Activated CD4-positive, alpha-beta T cell treated with anti-CD3 and anti-CD28 coated beads for 4 hours (primary cell): ENCODE measurements at regions not wholly inside any gene's neighbourhood (a gene's known extent, or its start where the extent isn't known, plus 50 kb on each side); places are given as distances from the start of the nearest gene placed in this dataset.
A peak's percentile ranks its signal among the peaks of the same experiment; 100 is the strongest.
"Not testable (repeated sequence)": the region's sequence is repeated elsewhere in the genome, so short reads cannot be mapped to it uniquely, and the experiment has no call there.

ENCODE experiments used
- DNase-seq, 2 donors: peaks; one replicate each; pipeline ENCODE4 v3.0.0-alpha.2; 2020

GRCh38 chr15:92705764-92706163 lies 50.2 kb upstream of the FAM174B start:
- DNase-seq, result no peak

GRCh38 chr15:92706201-92706600 lies 50.6 kb upstream of the FAM174B start:
- DNase-seq, result no peak

GRCh38 chr15:92707880-92708551 lies 52.4 kb upstream of the FAM174B start:
- no peak for DNase-seq

GRCh38 chr15:92708635-92709034 lies 53.1 kb upstream of the FAM174B start:
- no peak for DNase-seq

GRCh38 chr15:92709110-92709790 lies 53.7 kb upstream of the FAM174B start:
- no peak for DNase-seq

GRCh38 chr15:92711457-92711831 lies 55.9 kb upstream of the FAM174B start:
- no peak for DNase-seq

- no peak for DNase-seq
Observed at GRCh38 chr15:92714077-92714476, 58.5 kb upstream of the FAM174B start.

GRCh38 chr15:92714477-92715401 lies 59.2 kb upstream of the FAM174B start:
- DNase-seq, result peak; percentile 63 to 80

- no peak for DNase-seq
Observed at GRCh38 chr15:92715758-92716157, 60.2 kb upstream of the FAM174B start.

GRCh38 chr15:92719021-92719420 lies 63.4 kb upstream of the FAM174B start:
- DNase-seq, result no peak

- no peak for DNase-seq
Observed at GRCh38 chr15:92724144-92724543, 68.6 kb upstream of the FAM174B start.

- DNase-seq, result no peak
Observed at GRCh38 chr15:92725171-92725570, 69.6 kb upstream of the FAM174B start.

- DNase-seq, result no peak
Observed at GRCh38 chr15:92728266-92728665, 72.7 kb upstream of the FAM174B start.

- DNase-seq, result no peak
Observed at GRCh38 chr15:92733090-92733933, 77.7 kb upstream of the FAM174B start.

GRCh38 chr15:92733934-92734521 lies 78.5 kb upstream of the FAM174B start:
- DNase-seq, result no peak

GRCh38 chr15:92739246-92739645 lies 83.7 kb upstream of the FAM174B start:
- DNase-seq, result not testable (repeated sequence)

- no peak for DNase-seq
Observed at GRCh38 chr15:92745845-92746271, 90.3 kb upstream of the FAM174B start.

- no peak for DNase-seq
Observed at GRCh38 chr15:92747047-92747446, 91.5 kb upstream of the FAM174B start.

- no peak for DNase-seq
Observed at GRCh38 chr15:92749216-92749615, 93.6 kb upstream of the FAM174B start.

GRCh38 chr15:92749946-92750345 lies 94.4 kb upstream of the FAM174B start:
- DNase-seq, result no peak

- DNase-seq, result no peak
Observed at GRCh38 chr15:92751528-92751927, 96.0 kb upstream of the FAM174B start.

- DNase-seq, result no peak
Observed at GRCh38 chr15:92753591-92753990, 98.0 kb upstream of the FAM174B start.
